ENCODE measurements at regions not wholly inside any gene's neighbourhood (a gene's known extent, or its start where the extent isn't known, plus 50 kb on each side); places are given as distances from the start of the nearest gene placed in this dataset.

- TF ChIP-seq ESRRG (CRISPR knock-in tag; IDR thresholded peaks at IDR 0.05) (no peak), ARNTL (CRISPR knock-in tag; IDR thresholded peaks at IDR 0.05; ENCODE audit: borderline replicate concordance, low read depth) (no peak), GLIS3 (CRISPR knock-in tag; IDR thresholded peaks at IDR 0.05) (no peak), ZFP30 (CRISPR knock-in tag; IDR thresholded peaks at IDR 0.05) (no peak), CREB5 (CRISPR knock-in tag; IDR thresholded peaks at IDR 0.05; ENCODE audit: low read depth) (no peak), PATZ1 (CRISPR knock-in tag; IDR thresholded peaks at IDR 0.05; ENCODE audit: borderline replicate concordance) (no peak), SNAI2 (CRISPR knock-in tag; IDR thresholded peaks at IDR 0.05) (no peak), ISL1 (CRISPR knock-in tag; IDR thresholded peaks at IDR 0.05) (no peak), ZNF8 (CRISPR knock-in tag; IDR thresholded peaks at IDR 0.05) (no peak), TCF4 (CRISPR knock-in tag; IDR thresholded peaks at IDR 0.05; ENCODE audit: borderline replicate concordance) (no peak), ZFP3 (CRISPR knock-in tag; IDR thresholded peaks at IDR 0.05) (no peak), RARB (CRISPR knock-in tag; IDR thresholded peaks at IDR 0.05) (no peak), TOX (CRISPR knock-in tag; IDR thresholded peaks at IDR 0.05; ENCODE audit: borderline replicate concordance) (no peak), ZNF70 (CRISPR knock-in tag; IDR thresholded peaks at IDR 0.05) (no peak), PPARA (CRISPR knock-in tag; IDR thresholded peaks at IDR 0.05; ENCODE audit: borderline replicate concordance) (no peak), POU6F1 (CRISPR knock-in tag; IDR thresholded peaks at IDR 0.05; ENCODE audit: borderline replicate concordance, low read depth) (no peak), CSDC2 (CRISPR knock-in tag; IDR thresholded peaks at IDR 0.05) (no peak), CSRNP3 (CRISPR knock-in tag; IDR thresholded peaks at IDR 0.05) (no peak), OSR1 (CRISPR knock-in tag; IDR thresholded peaks at IDR 0.05) (no peak)
- no peak for ATAC-seq
These were observed 210.4 kb upstream of the ARRDC4 start for GRCh38 chr15:97750060-97750459.

- no peak for TF ChIP-seq ZNF70 (CRISPR knock-in tag; IDR thresholded peaks at IDR 0.05)
- ATAC-seq = no peak
These were observed 204.8 kb upstream of the ARRDC4 start for GRCh38 chr15:97755726-97756125.

- TF ChIP-seq PATZ1 (CRISPR knock-in tag; IDR thresholded peaks at IDR 0.05; ENCODE audit: borderline replicate concordance) = no peak
- no peak for TF ChIP-seq ZFP30 (CRISPR knock-in tag; IDR thresholded peaks at IDR 0.05)
- no peak for TF ChIP-seq GLIS3 (CRISPR knock-in tag; IDR thresholded peaks at IDR 0.05)
- no peak for TF ChIP-seq CREB5 (CRISPR knock-in tag; IDR thresholded peaks at IDR 0.05; ENCODE audit: low read depth)
- TF ChIP-seq ISL1 (CRISPR knock-in tag; IDR thresholded peaks at IDR 0.05) = no peak
- TF ChIP-seq PPARA (CRISPR knock-in tag; IDR thresholded peaks at IDR 0.05; ENCODE audit: borderline replicate concordance) = no peak
- ATAC-seq = no peak
These were observed 201.1 kb upstream of the ARRDC4 start for GRCh38 chr15:97759363-97759762.

- no peak for ATAC-seq
- TF ChIP-seq GLIS3 (CRISPR knock-in tag; IDR thresholded peaks at IDR 0.05) = no peak
These were observed 199.4 kb upstream of the ARRDC4 start for GRCh38 chr15:97761110-97761509.

Data from SK-N-SH treated with all-trans-retinoic acid at 6 μM for 48 hours (cell line).